Calu3 (cell line): ENCODE measurements at regions not wholly inside any gene's neighbourhood (a gene's known extent, or its start where the extent isn't known, plus 50 kb on each side); places are given as distances from the start of the nearest gene placed in this dataset.

Source experiments
- BruUV-seq: library from RNA; stranded (reverse); fragments of 400-500 nt; replicated peaks from 2 replicates; lab custom pipeline; 2021; lab: Mats Ljungman, UMichigan
- CTCF ChIA-PET: fragments of 300-600 bp; sonication (Branson Sonifier 250); formaldehyde crosslinking; loops from one replicate; lab custom pipeline; 2022; ENCODE audit warnings: antibody characterized with exemption; lab: Charles Lee
- DNase-seq: peaks from one replicate; pipeline ENCODE4 v3.0.0; 2022
- H3K27ac Mint-ChIP-seq: one replicate; pipeline ENCODE4 v1.8.0; 2022; ENCODE audit warnings: mixed read lengths; ENCODE audit not compliant: unreplicated experiment
- H3K27me3 Mint-ChIP-seq: one replicate; pipeline ENCODE4 v1.8.0; 2022; ENCODE audit warnings: mixed read lengths; ENCODE audit not compliant: unreplicated experiment
- H3K36me3 Mint-ChIP-seq: one replicate; pipeline ENCODE4 v1.8.0; 2022; ENCODE audit warnings: mild to moderate bottlenecking, moderate library complexity, mixed read lengths; ENCODE audit not compliant: insufficient read depth, unreplicated experiment
- H3K4me1 Mint-ChIP-seq: one replicate; pipeline ENCODE4 v1.8.0; 2022; ENCODE audit warnings: mild to moderate bottlenecking, low read depth, mixed read lengths; ENCODE audit not compliant: unreplicated experiment
- H3K4me3 Mint-ChIP-seq: one replicate; pipeline ENCODE4 v1.8.0; 2022; ENCODE audit warnings: mild to moderate bottlenecking, low read depth, moderate library complexity, mixed read lengths; ENCODE audit not compliant: unreplicated experiment
- H3K9me3 Mint-ChIP-seq: one replicate; pipeline ENCODE4 v1.8.0; 2022; ENCODE audit warnings: low read depth, mixed read lengths; ENCODE audit not compliant: unreplicated experiment
- intact Hi-C: fragments of 100-400 bp; cut with micrococcal nuclease; formaldehyde crosslinking; loops from one replicate; pipeline ENCODE4 v1.10.0; 2022; ENCODE audit not compliant: unreplicated experiment
- TF ChIP-seq, protein P1 (sequence below): fragments of 200-600 bp; IDR thresholded peaks from one replicate; pipeline ENCODE4 v1.8.0; 2022; ENCODE audit warnings: antibody characterized with exemption; ENCODE audit not compliant: unreplicated experiment

DNA sequence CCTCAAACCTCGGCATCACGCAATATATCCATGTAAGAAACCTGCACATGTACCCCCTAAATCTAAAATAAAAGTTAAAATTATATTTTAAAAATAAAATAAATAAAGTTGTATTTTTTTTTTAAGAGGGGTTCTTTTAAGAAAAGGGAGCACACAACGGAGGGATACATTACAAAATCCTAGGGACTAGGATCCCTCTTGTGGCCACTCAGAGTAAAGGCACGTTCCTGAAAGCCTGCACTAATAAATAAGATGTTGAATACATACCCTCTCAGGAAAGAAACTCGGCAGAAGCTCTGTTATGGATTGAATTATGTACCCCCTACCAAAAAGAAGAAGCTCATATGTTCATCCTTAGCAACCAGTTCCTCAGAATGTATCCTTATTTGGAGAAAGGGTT lies 50.9 kb upstream of the PRDX4 start:
- no peaks in the 10 kb centered on the region for H3K36me3 Mint-ChIP-seq
- H3K4me3 Mint-ChIP-seq: no peak overlapping the region
- no peak overlapping the region for H3K27ac Mint-ChIP-seq
- no TSS peak for BruUV-seq
- TF ChIP-seq, protein P1, sequence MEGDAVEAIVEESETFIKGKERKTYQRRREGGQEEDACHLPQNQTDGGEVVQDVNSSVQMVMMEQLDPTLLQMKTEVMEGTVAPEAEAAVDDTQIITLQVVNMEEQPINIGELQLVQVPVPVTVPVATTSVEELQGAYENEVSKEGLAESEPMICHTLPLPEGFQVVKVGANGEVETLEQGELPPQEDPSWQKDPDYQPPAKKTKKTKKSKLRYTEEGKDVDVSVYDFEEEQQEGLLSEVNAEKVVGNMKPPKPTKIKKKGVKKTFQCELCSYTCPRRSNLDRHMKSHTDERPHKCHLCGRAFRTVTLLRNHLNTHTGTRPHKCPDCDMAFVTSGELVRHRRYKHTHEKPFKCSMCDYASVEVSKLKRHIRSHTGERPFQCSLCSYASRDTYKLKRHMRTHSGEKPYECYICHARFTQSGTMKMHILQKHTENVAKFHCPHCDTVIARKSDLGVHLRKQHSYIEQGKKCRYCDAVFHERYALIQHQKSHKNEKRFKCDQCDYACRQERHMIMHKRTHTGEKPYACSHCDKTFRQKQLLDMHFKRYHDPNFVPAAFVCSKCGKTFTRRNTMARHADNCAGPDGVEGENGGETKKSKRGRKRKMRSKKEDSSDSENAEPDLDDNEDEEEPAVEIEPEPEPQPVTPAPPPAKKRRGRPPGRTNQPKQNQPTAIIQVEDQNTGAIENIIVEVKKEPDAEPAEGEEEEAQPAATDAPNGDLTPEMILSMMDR: peak; percentile 54
- H3K4me1 Mint-ChIP-seq: no peaks in the 10 kb centered on the region
- intact Hi-C loops: loop anchor here (2.0 to 10.0 kb wide), 2 partner anchors 216 to 612 kb away; no protein-coding TSS in a partner anchor
- no peaks in the 10 kb centered on the region for H3K9me3 Mint-ChIP-seq
- CTCF ChIA-PET: no interaction called here
- DNase-seq: no peak
- H3K27me3 Mint-ChIP-seq: peaks cover 20% of the 10 kb centered on the region
